ENCODE measurements at regions not wholly inside any gene's neighbourhood (a gene's known extent, or its start where the extent isn't known, plus 50 kb on each side); places are given as distances from the start of the nearest gene placed in this dataset.
"Not testable (repeated sequence)": the region's sequence is repeated elsewhere in the genome, so short reads cannot be mapped to it uniquely, and the experiment has no call there.

DNA sequence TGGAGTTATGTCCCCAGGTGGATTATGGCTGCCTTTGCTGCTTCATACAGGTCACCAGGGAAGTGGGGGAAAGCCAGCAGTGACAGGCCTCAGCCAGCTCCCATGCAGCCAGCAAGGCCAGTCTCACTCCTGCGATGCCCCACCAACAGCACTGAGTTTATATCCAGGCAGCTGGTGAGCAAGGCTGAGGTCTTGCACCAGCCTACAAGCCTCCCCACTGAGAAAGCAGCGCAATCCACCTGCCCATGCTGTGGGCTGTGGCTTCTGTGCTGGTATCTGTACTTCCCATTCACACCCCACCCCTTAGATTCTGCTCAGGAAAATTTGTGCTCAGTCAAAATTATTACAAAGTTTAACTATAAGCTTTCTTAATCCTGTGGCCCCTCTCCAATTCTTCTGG lies 153.5 kb downstream of the HHIP start:
- no peak for DNase-seq (ENCODE audit: low spot score)

DNA sequence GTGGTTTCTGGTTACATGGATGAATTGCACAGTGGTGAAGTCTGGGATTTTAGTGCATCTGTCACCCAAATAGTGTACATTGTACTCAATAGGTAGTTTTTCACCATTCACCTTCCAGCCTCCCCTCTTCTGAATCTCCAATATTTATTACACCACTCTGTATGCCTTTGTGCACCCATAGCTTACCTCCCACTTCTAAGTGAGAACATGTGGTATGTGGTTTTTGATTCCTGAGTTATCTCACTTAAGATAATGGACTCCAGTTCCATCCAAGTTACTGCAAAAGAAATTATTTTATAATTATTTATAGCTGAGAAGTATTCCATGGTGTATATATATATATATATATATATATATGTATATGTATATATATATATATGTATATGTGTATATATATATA lies 155.8 kb downstream of the HHIP start:
- DNase-seq (ENCODE audit: low spot score), result no peak

DNA sequence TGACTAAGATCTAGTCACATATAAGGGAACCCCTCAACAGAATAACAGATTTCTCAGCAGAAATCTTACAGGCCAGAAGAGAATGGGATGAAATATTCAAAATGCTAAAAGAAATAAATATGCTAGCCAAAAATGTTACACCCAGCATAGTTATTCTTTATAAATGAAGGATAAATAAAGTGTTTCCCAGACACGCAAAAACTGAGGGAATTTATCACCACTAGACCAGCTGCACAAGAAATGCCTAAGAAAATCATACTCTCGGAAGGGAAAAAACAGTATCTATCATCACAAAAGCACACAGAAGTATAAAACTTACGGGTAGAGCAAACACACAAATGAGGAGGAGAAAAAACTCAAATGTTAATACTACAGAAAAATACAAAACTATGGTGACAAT lies 162.1 kb downstream of the HHIP start:
- no peak for DNase-seq (ENCODE audit: low spot score)

DNA sequence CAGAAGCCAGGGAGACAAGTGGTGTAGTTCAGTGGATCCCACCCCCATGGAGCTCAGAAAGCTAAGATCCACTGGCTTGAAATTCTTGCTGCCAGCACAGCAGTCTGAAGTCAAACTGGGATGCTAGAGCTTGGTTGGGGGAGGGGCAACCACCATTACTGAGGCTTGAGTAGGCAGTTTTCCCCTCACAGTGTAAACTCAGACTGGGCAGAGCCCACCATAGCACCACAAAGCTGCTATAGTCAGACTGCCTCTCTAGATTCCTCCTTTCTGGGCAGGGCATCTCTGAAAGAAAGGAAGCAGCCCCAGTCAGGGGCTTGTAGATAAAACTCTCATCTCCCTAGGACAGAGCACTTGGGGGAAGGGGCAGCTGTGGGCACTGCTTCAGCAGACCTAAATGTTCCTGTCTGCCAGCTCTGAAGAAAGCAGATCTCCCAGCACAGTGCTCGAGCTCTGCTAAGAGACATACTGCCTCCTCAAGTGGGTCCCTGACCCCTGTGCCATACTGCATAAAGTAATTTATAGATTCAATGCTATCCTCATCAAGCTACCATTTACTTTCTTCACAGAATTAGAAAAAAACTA lies 163.2 kb downstream of the HHIP start:
- no peak for DNase-seq (ENCODE audit: low spot score)

DNA sequence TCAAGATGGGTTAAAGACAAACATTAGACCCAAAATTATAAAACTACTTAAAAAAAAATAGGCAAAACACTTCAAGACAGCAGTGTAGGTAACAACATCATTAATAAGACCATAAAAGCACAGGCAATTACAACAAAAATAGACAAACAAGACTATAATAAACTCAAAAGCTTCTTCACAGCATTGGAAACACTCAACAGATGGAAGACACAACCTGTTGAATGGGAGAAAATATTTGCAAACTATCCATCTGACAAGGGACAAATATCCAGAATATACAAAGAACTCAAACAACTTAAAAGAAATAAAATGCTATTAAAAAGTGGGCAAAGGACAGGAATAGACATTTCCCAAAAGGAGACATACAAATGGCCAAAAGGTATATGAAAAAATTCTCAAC lies 170.7 kb downstream of the HHIP start:
- no peak for DNase-seq (ENCODE audit: low spot score)

DNA sequence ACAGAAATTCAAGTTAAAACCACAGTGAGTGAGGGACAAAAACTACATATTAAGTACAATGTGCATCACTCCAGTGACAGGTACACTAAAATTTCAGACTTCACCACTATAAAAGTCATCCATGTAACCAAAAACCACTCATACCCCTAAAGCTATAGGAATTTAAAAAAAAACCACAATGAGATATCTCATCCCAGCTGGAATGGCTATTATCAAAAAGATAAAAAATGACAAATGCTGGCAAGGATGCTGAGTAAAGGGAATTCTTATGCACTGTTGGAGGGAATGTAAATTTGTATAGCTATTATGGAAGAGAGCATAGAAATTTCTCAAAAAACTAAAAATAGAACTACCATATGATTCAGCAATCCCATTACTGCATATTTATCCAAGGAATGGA lies 171.1 kb downstream of the HHIP start:
- no peak for DNase-seq (ENCODE audit: low spot score)

DNA sequence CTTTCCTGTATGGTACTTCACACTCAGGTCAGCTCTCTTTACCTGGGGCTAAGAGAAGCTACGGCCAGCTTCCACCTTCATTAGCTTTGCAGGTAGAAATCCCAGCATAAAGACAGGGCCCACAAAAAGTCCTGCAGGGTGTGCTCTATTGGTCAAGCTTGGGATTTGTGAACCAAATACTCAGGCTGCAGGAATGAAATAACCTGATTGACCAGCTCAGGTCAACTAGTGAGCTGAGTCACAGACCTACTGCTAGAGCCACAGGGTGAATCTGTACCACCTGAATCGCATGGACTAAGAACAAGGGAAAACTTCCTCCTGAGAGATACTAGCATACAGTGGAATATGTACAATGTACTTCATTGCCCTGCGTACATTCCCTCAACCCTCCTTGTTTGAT lies 172.2 kb downstream of the HHIP start:
- DNase-seq (ENCODE audit: low spot score), result no peak

DNA sequence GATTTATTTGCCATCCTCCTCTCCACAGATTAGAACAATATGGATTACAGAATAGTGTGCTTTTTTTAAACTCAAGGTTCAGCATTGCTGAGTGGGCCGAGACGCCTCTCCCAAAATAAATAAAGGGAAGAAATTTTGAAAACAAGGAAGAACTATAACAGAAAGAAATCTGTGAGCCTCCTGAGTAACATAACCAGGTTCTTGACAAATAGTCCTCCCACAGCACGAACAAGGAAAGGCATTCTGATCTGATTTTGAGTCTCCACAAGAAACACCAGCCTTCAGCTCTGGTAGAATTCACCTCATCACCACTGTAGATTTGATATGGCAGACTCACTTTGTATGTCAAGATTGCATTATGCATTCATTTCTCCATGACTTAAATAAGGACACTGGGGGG lies 173.6 kb downstream of the HHIP start:
- DNase-seq (ENCODE audit: low spot score), result no peak

DNA sequence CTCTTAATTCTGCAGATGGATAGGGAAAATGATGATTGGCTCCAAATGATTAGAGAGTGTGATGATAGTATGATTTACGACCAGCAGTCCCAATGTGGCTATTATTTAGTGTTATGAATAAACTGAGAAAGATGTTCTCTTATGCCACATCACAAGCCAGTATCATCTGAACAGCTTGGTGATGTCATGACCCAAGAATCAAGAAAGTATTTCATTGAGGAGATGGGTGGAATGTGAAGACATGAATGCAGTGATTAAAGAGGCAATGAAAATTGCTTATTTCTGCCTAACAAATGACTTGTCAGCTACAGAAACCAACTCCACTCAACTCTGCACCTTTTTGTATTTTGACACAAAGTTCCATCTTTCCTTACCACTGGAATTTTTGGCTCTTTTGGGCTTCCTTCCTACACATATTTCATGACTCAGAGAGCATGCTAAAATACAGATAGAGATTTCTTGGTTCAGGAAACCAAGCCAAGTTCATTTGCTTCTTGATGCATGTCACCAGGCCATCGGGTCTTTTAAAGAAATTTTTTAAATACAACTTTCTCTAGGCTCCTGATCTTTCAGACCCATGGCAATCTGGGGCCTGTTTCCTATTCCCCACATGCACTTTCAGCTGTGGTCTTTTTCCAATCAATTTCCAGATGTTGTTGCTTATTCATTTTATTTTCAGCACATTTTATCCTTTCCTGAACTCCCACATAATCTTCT lies 174.2 kb downstream of the HHIP start:
- no peak for DNase-seq (ENCODE audit: low spot score)

DNA sequence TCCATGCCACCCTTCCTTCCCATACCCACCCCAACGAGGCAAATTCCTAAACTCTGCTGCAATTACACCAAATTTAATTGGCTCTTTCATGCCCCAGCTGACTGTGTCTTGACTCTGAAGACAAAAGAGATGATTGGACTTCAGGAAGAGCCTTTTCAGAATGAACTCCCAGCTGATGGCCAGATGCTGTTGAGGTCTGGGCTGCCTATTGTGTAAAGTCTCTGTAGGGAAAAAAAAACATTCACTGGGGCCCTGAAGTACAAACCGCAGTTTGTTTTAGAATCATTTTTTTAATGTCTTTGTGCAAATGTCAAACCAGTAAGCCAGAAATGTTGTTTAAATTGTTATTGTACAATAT lies 174.8 kb downstream of the HHIP start:
- DNase-seq (ENCODE audit: low spot score), result no peak

DNA sequence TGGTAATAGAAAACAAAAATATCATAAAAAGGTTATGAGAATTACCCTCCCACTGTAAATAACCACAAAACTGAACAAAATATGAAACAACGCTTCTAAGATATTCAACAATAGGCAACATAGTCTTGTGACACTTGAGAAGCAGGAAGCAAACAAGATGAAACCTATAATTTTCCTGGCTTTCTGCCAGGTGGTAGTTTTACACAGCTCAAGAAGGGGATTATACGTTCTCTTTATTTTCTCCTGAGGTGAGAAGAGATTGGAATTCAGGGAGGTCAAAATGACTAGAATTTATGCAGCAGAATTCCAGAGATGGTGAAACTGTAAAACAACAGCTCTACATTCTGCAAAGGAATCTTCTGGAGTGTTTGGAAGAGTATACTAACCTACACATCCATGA lies 186.0 kb downstream of the HHIP start:
- DNase-seq (ENCODE audit: low spot score), result no peak

DNA sequence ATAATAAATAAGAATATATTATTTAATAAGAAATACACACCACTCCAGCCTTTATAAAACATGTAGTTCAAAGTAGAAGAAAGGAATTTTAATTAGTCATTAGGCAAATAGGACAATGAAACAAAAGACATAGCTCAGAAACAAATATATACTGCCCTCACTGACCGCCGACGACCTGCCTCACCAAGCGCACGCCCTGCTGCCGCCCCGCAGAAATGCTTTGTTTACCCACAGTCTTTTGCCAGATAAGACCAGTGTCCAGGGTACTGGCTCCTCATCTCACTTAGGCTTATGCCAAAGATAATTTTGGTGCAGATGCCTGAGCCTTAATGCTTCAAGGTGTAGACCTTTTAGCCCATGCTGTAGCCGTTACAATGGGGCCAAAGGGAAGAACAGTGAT lies 199.5 kb downstream of the HHIP start:
- no peak for DNase-seq (ENCODE audit: low spot score)

DNA sequence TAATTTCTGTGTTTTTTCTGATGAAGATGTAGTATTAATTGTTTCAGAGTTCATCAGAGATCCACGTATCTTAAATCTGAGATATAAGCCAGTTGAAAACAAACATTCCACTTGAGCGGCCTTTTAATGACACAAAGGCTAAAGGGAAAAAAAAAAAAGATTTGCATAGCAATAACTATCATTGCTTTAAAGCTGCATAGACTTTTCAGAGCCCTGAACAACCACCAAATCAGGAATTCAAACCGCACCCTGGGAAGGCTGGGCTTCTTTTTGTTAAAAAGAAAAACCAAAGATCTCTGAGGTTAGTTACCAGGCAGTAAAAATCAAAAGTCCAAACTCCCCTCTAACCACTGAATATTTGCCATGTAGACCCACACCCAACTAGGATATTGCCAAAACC lies 206.0 kb downstream of the HHIP start:
- no peak for DNase-seq (ENCODE audit: low spot score)

DNA sequence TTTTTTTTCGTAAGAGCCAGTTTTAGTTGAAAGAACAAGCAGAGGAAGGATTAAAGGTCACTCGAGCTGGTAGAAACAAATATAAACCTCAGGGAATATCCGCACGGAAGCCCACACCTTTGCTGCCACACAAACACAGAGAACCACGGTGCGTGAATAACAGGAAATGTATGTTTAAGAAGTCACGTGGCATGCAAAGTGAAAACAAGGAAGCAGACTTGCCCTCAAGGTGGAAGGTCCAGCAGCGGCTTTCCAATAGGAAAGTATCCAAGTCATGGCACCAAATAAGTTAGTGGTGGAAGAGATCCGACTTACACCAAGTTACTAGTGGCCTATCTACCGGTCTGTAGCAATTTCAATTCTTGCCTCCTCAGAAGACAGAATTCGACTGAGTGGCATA lies 215.5 kb downstream of the HHIP start:
- DNase-seq (ENCODE audit: low spot score), result no peak

DNA sequence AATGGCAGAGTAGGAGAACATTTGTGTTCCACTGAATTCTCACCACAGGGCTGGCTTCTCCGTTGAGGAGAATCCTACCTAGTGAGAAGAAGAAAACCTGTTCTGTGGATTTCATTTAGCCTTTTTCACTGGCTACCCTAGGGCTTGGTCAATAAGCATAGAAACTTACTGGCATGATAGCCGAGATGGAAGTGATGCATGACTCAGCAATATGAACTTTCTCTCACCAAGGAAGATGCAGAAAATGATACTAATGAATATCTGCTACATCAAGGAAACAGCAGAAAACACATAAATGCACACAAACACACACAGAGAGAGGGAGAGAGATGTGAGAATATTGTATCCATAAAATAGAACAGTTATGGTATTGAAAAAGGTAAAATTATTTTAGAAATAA lies 216.3 kb downstream of the HHIP start:
- DNase-seq (ENCODE audit: low spot score), result no peak

DNA sequence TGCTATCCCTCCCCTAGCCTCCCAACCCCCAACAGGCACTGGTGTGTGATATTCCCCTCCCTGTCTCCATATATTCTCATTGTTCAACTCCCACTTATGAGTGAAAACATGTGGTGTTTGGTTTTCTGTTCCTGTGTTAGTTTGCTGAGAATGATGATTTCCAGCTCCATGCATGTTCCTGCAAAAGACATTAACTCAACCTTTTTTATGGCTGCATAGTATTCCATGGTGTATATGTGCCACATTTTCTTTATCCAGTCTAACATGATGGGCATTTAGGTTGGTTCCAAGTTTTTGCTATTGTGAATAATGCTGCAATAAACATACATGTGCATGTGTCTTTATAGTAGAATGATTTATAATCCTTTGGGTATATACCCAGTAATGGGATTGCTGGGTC lies 218.9 kb downstream of the HHIP start:
- DNase-seq (ENCODE audit: low spot score), result not testable (repeated sequence)

DNA sequence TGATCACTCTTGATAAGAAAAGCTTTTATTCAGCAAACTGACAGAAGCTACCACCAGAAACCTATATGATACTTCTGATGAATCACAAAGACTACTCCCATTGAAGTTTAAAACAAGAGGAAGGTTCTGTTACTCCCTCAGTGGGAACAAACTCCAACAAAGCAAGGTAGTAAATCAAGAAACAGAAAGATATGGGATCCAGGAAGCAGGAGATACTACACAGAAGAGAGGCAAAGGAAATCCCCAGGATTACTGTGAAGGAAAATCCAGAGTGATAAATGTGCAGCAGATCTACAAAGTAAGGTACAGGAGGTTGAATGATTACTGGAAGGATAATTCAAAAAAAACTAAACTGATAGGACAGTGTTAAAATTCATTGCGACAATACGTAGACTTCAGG lies 222.4 kb downstream of the HHIP start:
- DNase-seq (ENCODE audit: low spot score), result no peak

DNA sequence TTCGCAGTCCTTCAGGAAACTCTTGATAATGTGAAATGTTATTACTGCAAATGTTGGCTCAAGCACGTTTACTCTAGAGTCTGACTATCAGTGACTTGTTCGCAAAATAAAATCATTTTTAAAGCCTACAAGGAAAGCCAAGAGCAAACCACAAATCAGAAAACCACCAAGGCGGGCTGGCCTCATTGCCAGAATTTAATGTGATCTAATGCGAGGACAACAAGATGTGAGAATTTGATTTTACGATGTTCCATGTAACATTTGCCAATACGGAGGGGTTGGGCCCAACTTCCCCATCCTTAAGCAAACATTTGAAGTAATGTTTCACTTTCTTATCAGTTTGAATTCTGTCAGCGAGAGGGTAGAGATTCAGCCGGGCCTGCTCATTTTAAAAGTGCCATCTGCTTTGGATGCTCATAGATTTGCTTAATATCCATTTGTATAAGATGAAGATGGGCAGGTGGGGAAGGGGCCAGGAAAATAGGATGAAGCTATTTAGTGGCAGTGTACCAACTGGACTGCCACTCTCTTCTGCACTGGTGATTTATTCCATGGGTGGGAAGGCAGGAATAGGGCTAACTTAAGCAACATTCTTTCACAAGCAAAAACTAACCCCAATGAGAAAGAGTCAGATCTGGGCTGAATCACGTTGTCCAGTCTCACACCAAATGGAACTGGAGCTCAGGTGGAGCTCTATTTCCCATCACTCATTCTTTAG lies 225.3 kb downstream of the ANAPC10 start:
- no peak for DNase-seq (ENCODE audit: low spot score)

DNA sequence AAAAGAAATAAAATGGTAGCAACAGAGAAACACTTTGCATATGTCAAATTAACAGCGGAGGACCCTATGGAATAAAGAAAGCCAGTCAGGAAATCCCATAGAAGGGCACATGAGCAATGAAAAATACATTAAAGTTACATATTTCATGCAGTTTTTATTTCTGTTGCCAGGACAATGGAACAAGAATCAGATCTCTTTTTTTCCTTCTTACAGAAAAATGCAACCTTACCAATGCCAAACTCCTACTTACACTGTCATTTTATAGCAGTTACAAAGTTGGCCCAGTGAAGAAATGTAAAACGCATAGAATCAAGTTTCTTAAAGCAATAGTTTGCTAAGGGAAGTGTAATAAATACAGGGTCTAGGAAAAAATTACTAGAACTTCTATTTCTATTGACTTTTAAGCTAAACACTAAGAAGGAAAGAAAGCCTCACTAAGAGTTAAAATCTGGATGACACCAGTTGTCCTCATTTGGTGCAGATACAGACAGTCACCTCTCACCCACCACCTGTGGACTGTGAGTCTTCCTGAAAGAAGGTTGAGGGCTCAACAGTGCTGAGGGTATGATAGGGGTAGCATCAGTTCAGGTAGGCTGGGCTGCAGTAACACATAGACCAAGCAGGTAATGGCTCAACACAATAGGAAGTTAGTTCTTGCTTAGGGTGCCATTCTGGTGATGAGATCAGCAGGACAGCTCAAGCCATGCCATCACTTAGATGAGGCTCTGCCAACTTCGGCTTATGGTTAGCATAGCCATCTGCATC lies 224.6 kb downstream of the ANAPC10 start:
- DNase-seq (ENCODE audit: low spot score), result no peak

DNA sequence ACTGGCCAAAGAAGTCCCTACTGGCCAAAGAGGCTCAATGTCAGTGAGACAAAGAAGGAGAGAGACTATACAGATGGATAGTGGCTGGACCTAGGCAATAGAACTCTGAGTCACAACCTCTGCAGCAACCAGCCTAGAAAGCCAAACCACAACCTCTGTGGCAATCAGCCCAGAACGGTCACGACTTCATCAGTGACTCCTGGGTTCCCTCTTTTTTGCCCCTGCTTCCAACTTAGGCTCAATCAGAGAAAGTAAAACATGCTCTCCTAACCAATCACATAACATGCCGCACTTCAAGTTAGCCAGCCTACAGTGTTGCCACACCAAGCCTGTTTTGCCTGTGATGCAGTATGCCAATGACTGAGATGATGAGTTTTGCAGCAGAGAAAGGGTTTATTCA lies 203.4 kb downstream of the ANAPC10 start:
- peak; percentile 2 for DNase-seq (ENCODE audit: low spot score)

DNA sequence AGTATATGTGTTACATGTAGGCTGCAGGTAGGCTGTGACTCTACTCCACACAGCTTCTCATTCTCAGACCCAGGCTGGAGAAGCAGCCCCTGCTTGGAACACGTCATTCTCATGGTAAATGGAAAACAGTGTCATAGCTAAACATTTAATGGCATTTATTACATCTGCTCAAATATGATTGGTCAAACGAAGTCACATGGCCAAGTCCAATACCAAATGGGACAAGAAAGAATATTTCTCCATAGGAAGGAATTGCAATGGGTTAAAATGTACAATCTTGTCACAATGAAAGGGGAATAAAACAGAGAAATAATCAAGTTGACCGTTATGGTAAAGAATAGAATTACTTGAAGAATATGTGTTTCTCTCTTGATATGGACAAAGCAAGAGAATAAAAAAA lies 198.6 kb downstream of the ANAPC10 start:
- no peak for DNase-seq (ENCODE audit: low spot score)

DNA sequence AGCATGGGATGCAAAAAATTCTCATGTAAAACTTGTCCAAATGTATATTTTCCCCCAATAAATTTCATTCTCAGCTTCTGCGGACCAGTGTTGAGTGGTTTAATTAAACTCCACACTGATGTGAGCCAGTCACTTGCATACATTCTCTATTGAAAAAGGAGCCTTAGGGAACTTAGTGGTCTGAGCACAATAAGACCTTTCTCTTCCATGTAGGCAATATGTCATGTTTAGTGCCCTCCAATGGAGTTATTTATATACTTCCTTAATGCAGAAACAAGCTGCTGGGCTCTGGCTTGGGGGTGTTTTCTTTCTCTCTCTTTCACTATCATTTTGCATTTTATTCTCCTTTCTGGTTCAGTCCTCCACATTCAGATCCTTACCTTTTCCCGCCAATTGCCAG lies 196.9 kb downstream of the ANAPC10 start:
- no peak for DNase-seq (ENCODE audit: low spot score)

DNA sequence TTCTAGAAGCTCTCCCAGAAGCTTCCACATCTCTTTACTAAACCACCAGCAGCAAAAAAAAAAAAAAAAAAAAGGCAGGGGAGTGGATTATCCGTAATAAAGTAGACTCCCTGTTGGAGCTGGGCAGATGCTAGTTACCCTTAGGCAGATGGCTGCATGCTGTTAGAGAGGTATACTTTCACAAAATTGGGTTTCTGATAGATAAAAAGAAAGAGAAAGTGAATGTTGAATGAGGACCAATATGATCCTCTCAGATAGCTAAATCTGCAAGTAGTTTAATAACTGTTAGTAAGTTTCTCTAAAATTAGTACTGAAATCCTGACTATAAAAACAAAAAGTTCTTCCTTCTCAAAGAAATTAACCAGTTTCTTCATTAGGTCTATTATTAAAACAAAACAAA lies 195.4 kb downstream of the ANAPC10 start:
- no peak for DNase-seq (ENCODE audit: low spot score)

Measured in AG08395 (cell line).